ENCODE measurements at regions not wholly inside any gene's neighbourhood (a gene's known extent, or its start where the extent isn't known, plus 50 kb on each side); places are given as distances from the start of the nearest gene placed in this dataset.

GRCh38 chr9:15010581-15010980 is 100.4 kb upstream of the FREM1 start:
- no peak for DNase-seq (ENCODE audit: low read depth, low spot score)
- H3K79me2 ChIP-seq (ENCODE audit: insufficient read depth, low read length) = no peaks in the 10 kb centered on the region
- ChIA-PET POLR2A (no interaction called here), RAD21 (ENCODE audit: low non-redundant PET in 1 of 2, low total read pairs in 2 of 2, uncharacterized antibody in 2 of 2, unreplicated experiment in 2 of 2) (no interaction called here), CTCF (no interaction called here)
- no TSS peak for BruUV-seq (replicated peaks)
- H3K9me2 ChIP-seq (ENCODE audit: insufficient read depth) = no peaks in the 10 kb centered on the region
- H3K27me3 ChIP-seq (ENCODE audit: insufficient read depth, low read length) = peaks cover 31% of the 10 kb centered on the region; the same call in 1 of the 2 replicates
- ATAC-seq = no peak
- H4K20me1 ChIP-seq (ENCODE audit: insufficient read depth) = no peaks in the 10 kb centered on the region
- no peak overlapping the region for H3K27ac ChIP-seq (ENCODE audit: low read depth, low read length)
- H3K9me3 ChIP-seq (ENCODE audit: control insufficient read depth in 1 of 2, insufficient read depth in 1 of 2, low read depth in 1 of 2, low read length in 2 of 2) = no peaks in the 10 kb centered on the region
- no peak for TF ChIP-seq FOSL1 (IDR thresholded peaks at IDR 0.05; ENCODE audit: low read depth)
- TF ChIP-seq TCF7L2 (IDR thresholded peaks at IDR 0.05; ENCODE audit: borderline replicate concordance, extremely low read depth, insufficient read depth, insufficient read length) = no peak
- no peak for TF ChIP-seq ZBTB33 (IDR thresholded peaks at IDR 0.05; ENCODE audit: extremely low read depth, insufficient replicate concordance, low read length)
- TF ChIP-seq EZH2 (IDR thresholded peaks at IDR 0.05) = no peak
- TF ChIP-seq CTCF (IDR thresholded peaks at IDR 0.05 in 2 of 3, conservative IDR thresholded peaks at IDR 0.05 in 1 of 3; ENCODE audit: borderline replicate concordance in 1 of 3, insufficient read depth in 1 of 3, low read depth in 2 of 3, low read length in 2 of 3) = no peak
- no peak for TF ChIP-seq ATF3 (IDR thresholded peaks at IDR 0.05)
- TF ChIP-seq CBX3 (IDR thresholded peaks at IDR 0.05; ENCODE audit: low read depth) = no peak
- TF ChIP-seq ZFX (IDR thresholded peaks at IDR 0.05) = no peak
- TF ChIP-seq CEBPB (IDR thresholded peaks at IDR 0.05; ENCODE audit: low read depth) = no peak
- TF ChIP-seq YY1 (IDR thresholded peaks at IDR 0.05; ENCODE audit: extremely low read depth, insufficient replicate concordance, low read depth, low read length) = no peak
- no peak for TF ChIP-seq ELF1 (IDR thresholded peaks at IDR 0.05; ENCODE audit: borderline replicate concordance, low read depth)
- no peak for TF ChIP-seq SRF (IDR thresholded peaks at IDR 0.05; ENCODE audit: low read depth)
- no peak for TF ChIP-seq EZH2phosphoT487 (IDR thresholded peaks at IDR 0.05; ENCODE audit: borderline replicate concordance)
- no peak for TF ChIP-seq POLR2A (IDR thresholded peaks at IDR 0.05; ENCODE audit: borderline replicate concordance, extremely low read depth, insufficient read depth, insufficient read length)
- TF ChIP-seq EGR1 (IDR thresholded peaks at IDR 0.05; ENCODE audit: low read depth) = no peak
- no peak for TF ChIP-seq JUND (IDR thresholded peaks at IDR 0.05)
- TF ChIP-seq SP1 (IDR thresholded peaks at IDR 0.05; ENCODE audit: low read depth) = no peak
- TF ChIP-seq ZNF274 (IDR thresholded peaks at IDR 0.05; ENCODE audit: low read depth, low read length) = no peak
- no peak for TF ChIP-seq RAD21 (IDR thresholded peaks at IDR 0.05; ENCODE audit: low read depth)
- TF ChIP-seq MAX (IDR thresholded peaks at IDR 0.05) = no peak
- intact Hi-C loops (cut with micrococcal nuclease) = no loop called here
- no peaks in the 10 kb centered on the region for H3K4me1 ChIP-seq (ENCODE audit: control insufficient read depth in 1 of 2, insufficient read depth in 2 of 2, low read length in 2 of 2)
- no peak overlapping the region for H3K4me3 ChIP-seq (replicated peaks in 1 of 2; ENCODE audit: low read depth in 1 of 2, low read length in 2 of 2)
- H3K4me2 ChIP-seq (ENCODE audit: low read length) = no peak overlapping the region
- no peak overlapping the region for H3K9ac ChIP-seq (ENCODE audit: low read length)
- H2AFZ ChIP-seq (ENCODE audit: low read depth, low read length, poor library complexity, severe bottlenecking) = no peak overlapping the region
- no peaks in the 10 kb centered on the region for H3K36me3 ChIP-seq (ENCODE audit: control insufficient read depth in 1 of 2, insufficient read depth in 2 of 2, low read length in 2 of 2)

Data from HCT116 (cell line).